ENCODE measurements at regions not wholly inside any gene's neighbourhood (a gene's known extent, or its start where the extent isn't known, plus 50 kb on each side); places are given as distances from the start of the nearest gene placed in this dataset.
"Not testable (repeated sequence)": the region's sequence is repeated elsewhere in the genome, so short reads cannot be mapped to it uniquely, and the experiment has no call there.

DNA sequence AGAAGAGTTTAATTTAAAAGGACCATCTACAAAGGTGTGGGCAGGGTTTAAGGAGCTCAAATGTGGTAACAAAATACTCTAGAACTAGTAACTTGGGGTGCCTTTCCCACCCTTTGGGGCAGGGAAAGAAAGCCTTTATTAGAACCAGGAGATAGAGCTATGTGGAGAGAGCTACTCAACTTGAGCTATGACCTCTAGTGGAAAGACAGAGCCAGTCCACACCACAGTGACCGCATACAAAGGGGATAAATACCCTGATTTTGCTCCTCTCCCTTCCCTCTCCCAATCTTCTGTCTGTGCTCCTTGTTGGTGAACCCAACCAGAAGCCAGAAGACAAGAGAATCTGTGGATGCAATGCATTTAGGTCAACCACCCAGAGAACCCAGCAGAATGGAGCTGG lies 54.4 kb upstream of the JAK1 start:
- no peak overlapping the region for H3K27ac Mint-ChIP-seq
- H3K36me3 Mint-ChIP-seq (ENCODE audit: low read depth) = no peaks in the 10 kb centered on the region
- H3K4me3 Mint-ChIP-seq = no peak overlapping the region
- H3K4me1 Mint-ChIP-seq (ENCODE audit: low read depth) = no peaks in the 10 kb centered on the region
- no peaks in the 10 kb centered on the region for H3K9me3 Mint-ChIP-seq
- H3K27me3 Mint-ChIP-seq (ENCODE audit: low read depth) = peaks cover 13% of the 10 kb centered on the region

DNA sequence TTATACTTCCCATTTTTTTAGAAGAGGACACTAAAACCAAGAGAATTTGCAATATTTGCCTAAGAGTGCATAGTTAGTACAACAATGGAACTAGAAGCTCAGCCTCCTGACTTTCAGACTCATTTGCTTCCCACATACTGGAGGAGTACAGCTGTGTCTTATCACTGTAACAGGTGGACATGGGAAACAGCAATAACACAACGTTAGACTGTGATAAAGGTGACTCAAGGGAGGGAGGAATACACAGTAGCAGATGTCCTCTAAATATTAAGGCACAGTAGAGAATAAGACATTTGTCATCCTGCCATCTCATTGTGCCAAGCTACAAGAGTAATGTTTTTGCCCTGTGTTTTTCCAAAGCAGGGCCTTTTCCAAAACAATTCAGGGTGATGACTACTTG lies 55.4 kb upstream of the JAK1 start:
- no peak overlapping the region for H3K27ac Mint-ChIP-seq
- peaks cover 17% of the 10 kb centered on the region for H3K27me3 Mint-ChIP-seq (ENCODE audit: low read depth)
- no peaks in the 10 kb centered on the region for H3K4me1 Mint-ChIP-seq (ENCODE audit: low read depth)
- no peaks in the 10 kb centered on the region for H3K36me3 Mint-ChIP-seq (ENCODE audit: low read depth)
- no peak overlapping the region for H3K4me3 Mint-ChIP-seq
- no peaks in the 10 kb centered on the region for H3K9me3 Mint-ChIP-seq

DNA sequence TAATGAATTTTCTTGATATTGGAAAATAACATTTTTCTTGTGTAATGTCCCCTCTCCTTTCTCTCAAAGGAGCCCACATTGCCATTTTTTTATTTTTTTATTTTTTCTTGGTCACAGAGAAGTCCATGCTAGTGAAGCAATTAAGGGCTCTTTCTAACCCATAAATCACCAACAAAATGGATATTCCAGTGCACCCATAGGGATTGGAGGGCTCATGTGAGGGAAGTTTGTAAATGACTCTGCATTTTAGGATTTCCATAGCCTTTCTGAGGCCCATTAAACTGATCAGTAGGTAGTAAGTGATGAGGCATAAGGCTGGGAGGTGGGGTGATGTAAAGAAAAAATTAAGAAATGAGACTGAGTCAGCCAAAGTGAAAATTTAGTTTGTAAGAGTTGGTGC lies 55.9 kb upstream of the JAK1 start:
- H3K9me3 Mint-ChIP-seq = no peaks in the 10 kb centered on the region
- no peaks in the 10 kb centered on the region for H3K4me1 Mint-ChIP-seq (ENCODE audit: low read depth)
- H3K27ac Mint-ChIP-seq = no peak overlapping the region
- no peaks in the 10 kb centered on the region for H3K36me3 Mint-ChIP-seq (ENCODE audit: low read depth)
- H3K4me3 Mint-ChIP-seq = no peak overlapping the region
- H3K27me3 Mint-ChIP-seq (ENCODE audit: low read depth) = peaks cover 17% of the 10 kb centered on the region

- Mint-ChIP-seq H3K27ac (no peak overlapping the region), H3K4me1 (ENCODE audit: low read depth) (peaks cover 1% of the 10 kb centered on the region), H3K4me3 (no peak overlapping the region), H3K27me3 (ENCODE audit: low read depth) (peaks cover 14% of the 10 kb centered on the region), H3K9me3 (peaks cover 4% of the 10 kb centered on the region), H3K36me3 (ENCODE audit: low read depth) (no peaks in the 10 kb centered on the region)
These were observed 59.4 kb upstream of the JAK1 start for GRCh38 chr1:65025794-65026193.

DNA sequence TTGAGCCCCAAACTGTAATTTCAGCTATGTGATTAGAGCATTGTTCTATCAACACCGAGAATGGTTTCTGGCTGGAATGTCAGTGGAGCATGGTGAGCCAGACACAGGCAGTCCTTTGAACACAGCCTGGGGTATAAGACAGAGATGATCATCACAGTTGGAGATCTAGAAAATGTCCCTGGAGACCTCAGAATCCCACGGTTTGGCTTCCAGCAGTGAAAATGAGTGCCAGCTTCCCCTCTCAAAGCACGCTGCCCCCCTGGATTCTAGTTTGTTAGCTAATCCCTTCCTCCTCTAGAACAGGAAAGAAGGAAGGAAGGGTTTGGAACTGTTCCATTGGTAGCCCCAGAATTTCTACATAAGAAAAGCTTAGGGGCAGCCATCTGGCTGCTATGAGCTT lies 59.9 kb upstream of the JAK1 start:
- Mint-ChIP-seq H3K27me3 (ENCODE audit: low read depth) (peaks cover 10% of the 10 kb centered on the region), H3K4me3 (no peak overlapping the region), H3K27ac (no peak overlapping the region), H3K36me3 (ENCODE audit: low read depth) (no peaks in the 10 kb centered on the region), H3K4me1 (ENCODE audit: low read depth) (peaks cover 1% of the 10 kb centered on the region), H3K9me3 (peaks cover 4% of the 10 kb centered on the region)

GRCh38 chr1:65027666-65028358 lies 61.5 kb upstream of the JAK1 start:
- Mint-ChIP-seq H3K36me3 (ENCODE audit: low read depth) (no peaks in the 10 kb centered on the region), H3K27me3 (ENCODE audit: low read depth) (peaks cover 4% of the 10 kb centered on the region), H3K9me3 (peaks cover 4% of the 10 kb centered on the region), H3K4me3 (no peak overlapping the region), H3K27ac (no peak overlapping the region), H3K4me1 (ENCODE audit: low read depth) (peaks cover 1% of the 10 kb centered on the region)

DNA sequence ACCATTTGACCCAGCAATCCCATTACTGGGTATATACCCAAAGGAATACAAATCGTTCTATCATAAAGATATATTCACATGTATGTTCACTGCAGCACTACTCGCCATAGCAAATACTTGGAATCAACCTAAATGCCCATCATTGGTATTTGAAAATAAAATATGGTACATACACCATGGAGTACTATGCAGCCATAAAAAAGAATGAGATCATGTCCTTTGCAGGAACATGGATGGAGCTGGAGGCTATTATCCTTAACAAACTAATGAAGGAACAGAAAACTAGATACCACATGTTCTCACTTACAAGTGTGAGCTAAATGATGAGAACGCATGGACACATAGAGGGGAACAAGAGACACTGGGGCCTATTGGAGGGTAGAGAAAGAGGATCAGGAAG lies 63.1 kb upstream of the JAK1 start:
- not testable (repeated sequence) for H3K9me3 Mint-ChIP-seq; H3K4me3 Mint-ChIP-seq; H3K27me3 Mint-ChIP-seq (ENCODE audit: low read depth); H3K36me3 Mint-ChIP-seq (ENCODE audit: low read depth); H3K27ac Mint-ChIP-seq; H3K4me1 Mint-ChIP-seq (ENCODE audit: low read depth)

- H3K4me3 Mint-ChIP-seq; H3K4me1 Mint-ChIP-seq (ENCODE audit: low read depth); H3K27ac Mint-ChIP-seq; H3K9me3 Mint-ChIP-seq; H3K27me3 Mint-ChIP-seq (ENCODE audit: low read depth); H3K36me3 Mint-ChIP-seq (ENCODE audit: low read depth): not testable (repeated sequence)
These were observed 68.5 kb upstream of the JAK1 start for GRCh38 chr1:65034879-65035278.

- Mint-ChIP-seq H3K4me1 (ENCODE audit: low read depth) (peaks cover 3% of the 10 kb centered on the region), H3K9me3 (no peaks in the 10 kb centered on the region), H3K27ac (no peak overlapping the region), H3K27me3 (ENCODE audit: low read depth) (no peaks in the 10 kb centered on the region), H3K36me3 (ENCODE audit: low read depth) (no peaks in the 10 kb centered on the region), H3K4me3 (no peak overlapping the region)
These were observed 70.3 kb upstream of the JAK1 start for GRCh38 chr1:65036570-65037051.

GRCh38 chr1:65039066-65039465 lies 72.7 kb upstream of the JAK1 start:
- H3K9me3 Mint-ChIP-seq = no peaks in the 10 kb centered on the region
- no peak overlapping the region for H3K4me3 Mint-ChIP-seq
- H3K36me3 Mint-ChIP-seq (ENCODE audit: low read depth) = no peaks in the 10 kb centered on the region
- H3K4me1 Mint-ChIP-seq (ENCODE audit: low read depth) = peaks cover 8% of the 10 kb centered on the region
- peaks cover 2% of the 10 kb centered on the region for H3K27me3 Mint-ChIP-seq (ENCODE audit: low read depth)
- no peak overlapping the region for H3K27ac Mint-ChIP-seq

GRCh38 chr1:65039508-65039907 lies 73.2 kb upstream of the JAK1 start:
- H3K4me1 Mint-ChIP-seq (ENCODE audit: low read depth) = peaks cover 12% of the 10 kb centered on the region
- no peaks in the 10 kb centered on the region for H3K36me3 Mint-ChIP-seq (ENCODE audit: low read depth)

DNA sequence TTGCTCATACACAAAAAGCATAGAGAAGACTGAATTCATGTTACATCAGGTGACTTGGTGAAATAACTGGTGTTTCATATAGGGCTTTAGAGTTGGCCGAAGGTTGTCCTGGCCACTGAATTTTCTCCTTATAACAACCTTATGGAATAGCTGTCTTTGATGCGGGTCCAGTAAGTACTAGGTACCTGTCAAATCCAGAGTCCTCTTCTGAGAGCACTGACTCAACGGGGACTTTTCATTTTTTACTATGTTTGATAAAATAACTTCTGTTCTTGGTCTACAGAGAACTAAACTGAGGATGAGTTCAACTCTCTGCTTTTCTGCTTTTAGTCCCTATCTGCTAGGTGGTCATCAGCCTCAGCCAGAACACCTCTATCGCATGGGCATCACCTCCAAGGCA lies 76.1 kb upstream of the JAK1 start:
- Mint-ChIP-seq H3K9me3 (no peaks in the 10 kb centered on the region), H3K27me3 (ENCODE audit: low read depth) (peaks cover 7% of the 10 kb centered on the region), H3K4me1 (ENCODE audit: low read depth) (peaks cover 15% of the 10 kb centered on the region), H3K36me3 (ENCODE audit: low read depth) (no peaks in the 10 kb centered on the region), H3K27ac (no peak overlapping the region), H3K4me3 (no peak overlapping the region)

More at GRCh38 chr1:65039508-65039907, 73.2 kb upstream of the JAK1 start:
- no peak overlapping the region for H3K4me3 Mint-ChIP-seq
- peaks cover 7% of the 10 kb centered on the region for H3K27me3 Mint-ChIP-seq (ENCODE audit: low read depth)
- H3K9me3 Mint-ChIP-seq = no peaks in the 10 kb centered on the region
- no peak overlapping the region for H3K27ac Mint-ChIP-seq

DNA sequence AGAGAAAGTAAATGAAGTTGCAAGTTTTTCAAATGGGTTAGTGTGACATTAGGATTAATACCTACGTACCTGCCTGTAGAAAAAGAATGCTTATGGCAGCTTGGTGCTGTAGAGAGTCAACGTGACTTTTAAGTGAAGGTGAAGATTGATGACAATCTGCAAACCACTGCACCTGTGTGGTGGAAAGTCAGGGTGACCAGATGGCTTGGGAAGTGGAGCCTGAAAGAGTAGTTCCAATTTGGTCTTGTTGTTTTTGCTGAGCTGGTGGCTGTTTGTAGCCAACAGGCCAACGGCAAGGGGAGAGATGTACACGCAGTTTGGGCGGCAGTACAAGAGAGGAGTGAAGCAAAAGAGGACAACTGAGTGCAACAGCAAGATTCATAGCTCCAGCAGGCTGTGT lies 78.1 kb upstream of the JAK1 start:
- Mint-ChIP-seq H3K27me3 (ENCODE audit: low read depth) (peaks cover 7% of the 10 kb centered on the region), H3K27ac (no peak overlapping the region), H3K4me1 (ENCODE audit: low read depth) (peaks cover 25% of the 10 kb centered on the region), H3K9me3 (no peaks in the 10 kb centered on the region), H3K36me3 (ENCODE audit: low read depth) (no peaks in the 10 kb centered on the region), H3K4me3 (no peak overlapping the region)

DNA sequence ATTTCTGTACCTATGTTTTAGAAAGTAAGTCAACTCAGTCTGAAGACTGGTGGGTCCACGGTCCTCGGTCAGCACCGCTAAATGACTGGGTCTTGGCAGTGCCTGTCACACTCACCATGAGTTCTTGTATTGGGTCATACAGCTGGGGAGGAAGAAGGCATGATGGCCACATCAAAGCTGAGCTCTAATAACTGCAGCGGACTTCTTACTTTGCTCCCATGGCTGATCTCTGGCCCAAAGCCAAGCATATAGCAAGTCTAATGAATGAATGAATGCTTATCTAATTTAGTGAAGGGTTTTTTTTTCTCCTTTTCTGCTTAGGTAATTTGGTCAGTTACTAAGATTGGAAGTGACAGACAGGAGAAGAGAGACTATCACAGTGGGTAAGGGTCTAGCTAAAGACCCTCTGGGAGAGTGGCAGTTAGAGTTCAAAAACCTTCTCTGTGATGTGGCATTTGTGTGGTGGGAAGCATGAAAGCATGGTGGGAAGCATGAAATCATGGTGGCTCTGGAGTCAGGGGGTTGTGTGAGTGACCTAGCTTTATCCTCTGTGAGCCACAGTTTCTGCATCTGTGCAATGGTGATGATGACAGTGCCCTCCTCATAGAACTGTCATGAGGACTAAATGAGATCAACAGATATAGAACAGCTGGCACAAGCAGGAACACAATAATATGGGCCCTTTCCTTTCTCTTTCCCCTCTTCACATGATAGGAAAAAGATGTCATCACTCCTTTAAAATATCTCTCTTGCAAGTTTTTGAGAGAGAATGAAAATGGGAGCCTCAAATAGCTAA lies 78.9 kb upstream of the JAK1 start:
- Mint-ChIP-seq H3K36me3 (ENCODE audit: low read depth) (no peaks in the 10 kb centered on the region), H3K9me3 (no peaks in the 10 kb centered on the region), H3K27me3 (ENCODE audit: low read depth) (peaks cover 7% of the 10 kb centered on the region), H3K4me1 (ENCODE audit: low read depth) (peaks cover 33% of the 10 kb centered on the region), H3K4me3 (no peak overlapping the region), H3K27ac (no peak overlapping the region)

DNA sequence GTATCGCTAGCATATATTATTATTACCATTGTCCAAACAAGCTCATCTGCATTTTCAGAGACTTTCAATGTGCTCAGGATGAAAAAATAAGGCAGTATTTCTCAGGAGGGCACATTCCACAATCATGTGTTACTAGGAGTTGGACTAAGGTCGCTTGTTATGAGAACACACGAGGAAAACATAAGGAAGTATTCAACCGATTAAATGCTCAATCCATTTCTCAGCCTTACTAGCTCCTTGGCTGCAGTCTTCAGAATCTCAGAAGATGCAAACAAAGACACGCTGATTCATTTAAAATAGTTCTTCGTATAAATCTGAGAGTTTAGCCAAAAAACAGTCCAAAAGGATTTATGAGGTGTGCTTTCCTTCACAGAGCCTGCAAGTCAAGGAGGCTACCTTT lies 82.0 kb upstream of the JAK1 start:
- Mint-ChIP-seq H3K36me3 (ENCODE audit: low read depth) (peaks cover 2% of the 10 kb centered on the region), H3K27me3 (ENCODE audit: low read depth) (peaks cover 7% of the 10 kb centered on the region), H3K27ac (no peak overlapping the region), H3K9me3 (no peaks in the 10 kb centered on the region), H3K4me3 (no peak overlapping the region), H3K4me1 (ENCODE audit: low read depth) (peaks cover 37% of the 10 kb centered on the region)
